Caco-2 (cell line): ENCODE measurements at regions not wholly inside any gene's neighbourhood (a gene's known extent, or its start where the extent isn't known, plus 50 kb on each side); places are given as distances from the start of the nearest gene placed in this dataset.

Source experiments
- BruUV-seq: library from RNA; stranded (reverse); fragments of 400-500 nt; replicated peaks from 2 replicates; lab custom pipeline; 2021; lab: Mats Ljungman, UMichigan
- CTCF ChIA-PET: fragments of 300-600 bp; sonication (Branson Sonifier 250); formaldehyde crosslinking; loops from one replicate; lab custom pipeline; 2022; ENCODE audit warnings: antibody characterized with exemption; lab: Charles Lee
- POLR2A ChIA-PET: fragments of 300-600 bp; sonication (Branson Sonifier 250); formaldehyde crosslinking; loops from one replicate; lab custom pipeline; 2022; ENCODE audit warnings: antibody characterized with exemption; lab: Charles Lee
- DNase-seq, 2 experiments: peaks; one replicate each; pipeline versions ENCODE4 v3.0.0 to v3.0.0-alpha.2; 2020 to 2022
- H3K27me3 ChIP-seq: replicated peaks from 2 replicates; pipeline ENCODE4 v1.6.0; 2011; ENCODE audit warnings: low read length; ENCODE audit not compliant: control insufficient read depth, insufficient read depth
- H3K36me3 ChIP-seq: 2 replicates; pipeline ENCODE4 v1.5.1; 2011; ENCODE audit warnings: low read length; ENCODE audit not compliant: control insufficient read depth, insufficient read depth
- H3K4me1 ChIP-seq: fragments of 250-450 bp; sonication (Bioruptor Pico); 2 replicates; pipeline ENCODE4 v1.5.1; 2020; ENCODE audit warnings: mild to moderate bottlenecking
- H3K4me3 ChIP-seq: 2 replicates; pipeline ENCODE4 v1.5.1; 2011; ENCODE audit warnings: low read depth, mild to moderate bottlenecking, control low read depth, low read length
- H3K9me3 ChIP-seq: fragments of 250-450 bp; sonication (Bioruptor Pico); 2 replicates; pipeline ENCODE4 v1.5.1; 2020; ENCODE audit warnings: mild to moderate bottlenecking, moderate library complexity
- H3K27ac Mint-ChIP-seq: one replicate; pipeline ENCODE4 v1.8.0; 2022; ENCODE audit warnings: mixed read lengths; ENCODE audit not compliant: unreplicated experiment
- H3K27me3 Mint-ChIP-seq: one replicate; pipeline ENCODE4 v1.8.0; 2022; ENCODE audit warnings: mixed read lengths; ENCODE audit not compliant: insufficient read depth, unreplicated experiment
- H3K36me3 Mint-ChIP-seq: one replicate; pipeline ENCODE4 v1.8.0; 2022; ENCODE audit warnings: mild to moderate bottlenecking, mixed read lengths; ENCODE audit not compliant: insufficient read depth, unreplicated experiment
- H3K4me1 Mint-ChIP-seq: one replicate; pipeline ENCODE4 v1.8.0; 2022; ENCODE audit warnings: low read depth, mixed read lengths; ENCODE audit not compliant: unreplicated experiment
- H3K4me3 Mint-ChIP-seq: one replicate; pipeline ENCODE4 v1.8.0; 2022; ENCODE audit warnings: mild to moderate bottlenecking, moderate library complexity, mixed read lengths; ENCODE audit not compliant: unreplicated experiment
- H3K9me3 Mint-ChIP-seq: one replicate; pipeline ENCODE4 v1.8.0; 2022; ENCODE audit warnings: mixed read lengths; ENCODE audit not compliant: unreplicated experiment
- CTCF ChIP-seq, 2 experiments: fragments of 200-600 bp in 1 of 2; IDR thresholded peaks; 1 replicate in 1 of 2; 2 replicates in 1 of 2; pipeline versions ENCODE4 v1.5.1 to v1.8.0; 2011 to 2022; ENCODE audit warnings: antibody characterized with exemption in 1 of 2, control low read depth in 1 of 2, inconsistent platforms in 1 of 2, low read depth in 1 of 2, low read length in 1 of 2, mild to moderate bottlenecking in 1 of 2, moderate library complexity in 1 of 2; ENCODE audit not compliant: insufficient read depth in 1 of 2, severe bottlenecking in 1 of 2, unreplicated experiment in 1 of 2
- intact Hi-C: fragments of 100-400 bp; cut with micrococcal nuclease; formaldehyde crosslinking; loops from one replicate; pipeline ENCODE4 v1.10.0; 2022; ENCODE audit not compliant: unreplicated experiment

DNA sequence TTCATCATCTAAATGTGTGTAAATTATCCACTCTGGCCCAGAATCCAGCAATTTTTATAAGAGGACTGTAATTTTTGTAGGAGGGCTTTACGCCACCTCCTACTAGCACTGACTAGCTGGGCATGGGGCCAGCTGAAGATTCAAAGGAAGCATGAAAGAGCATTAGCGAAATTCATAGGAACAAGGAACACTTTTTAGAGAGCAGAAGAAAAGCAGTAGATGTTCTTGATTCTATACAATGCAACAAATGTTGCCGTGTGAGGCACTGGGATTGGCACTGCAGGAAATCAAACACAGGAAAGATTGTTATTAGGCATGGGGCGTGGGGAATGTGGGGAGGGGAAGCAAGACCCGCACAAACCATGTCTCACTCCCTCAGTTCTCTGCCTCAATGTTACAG, 58.4 kb upstream of the PARP1 start:
- H3K36me3 ChIP-seq = no peaks in the 10 kb centered on the region
- DNase-seq = no peak
- H3K27me3 ChIP-seq = no peaks in the 10 kb centered on the region
- Mint-ChIP-seq H3K36me3 (no peaks in the 10 kb centered on the region), H3K27ac (peak overlapping the region; percentile 32), H3K9me3 (peaks cover 30% of the 10 kb centered on the region), H3K27me3 (peaks cover 3% of the 10 kb centered on the region), H3K4me1 (no peaks in the 10 kb centered on the region), H3K4me3 (no peak overlapping the region)
- ChIA-PET CTCF (no interaction called here), POLR2A (no interaction called here)
- intact Hi-C loops = no loop called here
- H3K4me1 ChIP-seq = no peaks in the 10 kb centered on the region
- TF ChIP-seq CTCF (IDR thresholded peaks at IDR 0.05; ENCODE audit: insufficient read depth in 1 of 2, low read depth in 1 of 2, low read length in 1 of 2, severe bottlenecking in 1 of 2, unreplicated experiment in 1 of 2) = no peak
- BruUV-seq = no TSS peak
- peaks cover 7% of the 10 kb centered on the region; the same call in 1 of the 2 replicates for H3K9me3 ChIP-seq
- no peak overlapping the region for H3K4me3 ChIP-seq

GRCh38 chr1:226467443-226467842, 59.5 kb upstream of the PARP1 start:
- Mint-ChIP-seq H3K36me3 (no peaks in the 10 kb centered on the region), H3K4me1 (no peaks in the 10 kb centered on the region), H3K27ac (no peak overlapping the region), H3K9me3 (peaks cover 19% of the 10 kb centered on the region), H3K27me3 (peaks cover 3% of the 10 kb centered on the region), H3K4me3 (no peak overlapping the region)
- BruUV-seq = no TSS peak
- Histone ChIP-seq H3K27me3 (no peaks in the 10 kb centered on the region), H3K4me3 (no peak overlapping the region), H3K4me1 (no peaks in the 10 kb centered on the region), H3K9me3 (peaks cover 7% of the 10 kb centered on the region; the same call in 1 of the 2 replicates), H3K36me3 (no peaks in the 10 kb centered on the region)
- DNase-seq = no peak
- intact Hi-C loops = no loop called here
- no peak for TF ChIP-seq CTCF (IDR thresholded peaks at IDR 0.05; ENCODE audit: insufficient read depth in 1 of 2, low read depth in 1 of 2, low read length in 1 of 2, severe bottlenecking in 1 of 2, unreplicated experiment in 1 of 2)
- ChIA-PET CTCF (no interaction called here), POLR2A (no interaction called here)

- BruUV-seq = no TSS peak
- intact Hi-C loops = no loop called here
- POLR2A ChIA-PET = no interaction called here
These were observed 63.3 kb upstream of the PARP1 start for GRCh38 chr1:226470921-226471866.

More at GRCh38 chr1:226470921-226471866, 63.3 kb upstream of the PARP1 start:
- Histone ChIP-seq H3K4me1 (no peaks in the 10 kb centered on the region), H3K36me3 (no peaks in the 10 kb centered on the region), H3K9me3 (no peaks in the 10 kb centered on the region), H3K27me3 (no peaks in the 10 kb centered on the region), H3K4me3 (no peak overlapping the region)
- Mint-ChIP-seq H3K4me1 (peaks cover 6% of the 10 kb centered on the region), H3K27ac (no peak overlapping the region), H3K36me3 (no peaks in the 10 kb centered on the region), H3K27me3 (peaks cover 6% of the 10 kb centered on the region), H3K9me3 (peaks cover under 1% of the 10 kb centered on the region), H3K4me3 (no peak overlapping the region)
- CTCF ChIA-PET = no interaction called here
- TF ChIP-seq CTCF (IDR thresholded peaks at IDR 0.05; ENCODE audit: insufficient read depth in 1 of 2, low read depth in 1 of 2, low read length in 1 of 2, severe bottlenecking in 1 of 2, unreplicated experiment in 1 of 2) = no peak
- DNase-seq = no peak
